ENCODE measurements at regions not wholly inside any gene's neighbourhood (a gene's known extent, or its start where the extent isn't known, plus 50 kb on each side); places are given as distances from the start of the nearest gene placed in this dataset.

DNA sequence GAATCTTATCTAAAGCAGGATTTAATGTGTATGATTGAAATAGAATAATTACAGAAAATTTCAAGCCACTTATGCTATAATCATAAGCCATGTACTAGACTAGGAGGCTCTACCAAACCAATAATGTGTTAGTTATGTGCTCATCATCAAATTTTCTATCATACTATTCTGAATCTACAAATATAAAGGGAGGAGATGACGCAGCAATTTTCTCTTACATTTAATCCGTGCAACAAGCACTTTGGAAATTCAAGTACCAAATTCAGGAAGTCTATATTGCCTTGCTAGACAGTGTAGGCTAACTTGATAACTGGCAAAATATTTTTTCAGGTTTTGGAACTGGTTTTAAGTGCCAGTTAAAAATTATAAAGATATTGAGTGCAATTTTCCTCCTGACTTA, 283.5 kb downstream of the C4orf33 start:
- TF ChIP-seq, protein P1, sequence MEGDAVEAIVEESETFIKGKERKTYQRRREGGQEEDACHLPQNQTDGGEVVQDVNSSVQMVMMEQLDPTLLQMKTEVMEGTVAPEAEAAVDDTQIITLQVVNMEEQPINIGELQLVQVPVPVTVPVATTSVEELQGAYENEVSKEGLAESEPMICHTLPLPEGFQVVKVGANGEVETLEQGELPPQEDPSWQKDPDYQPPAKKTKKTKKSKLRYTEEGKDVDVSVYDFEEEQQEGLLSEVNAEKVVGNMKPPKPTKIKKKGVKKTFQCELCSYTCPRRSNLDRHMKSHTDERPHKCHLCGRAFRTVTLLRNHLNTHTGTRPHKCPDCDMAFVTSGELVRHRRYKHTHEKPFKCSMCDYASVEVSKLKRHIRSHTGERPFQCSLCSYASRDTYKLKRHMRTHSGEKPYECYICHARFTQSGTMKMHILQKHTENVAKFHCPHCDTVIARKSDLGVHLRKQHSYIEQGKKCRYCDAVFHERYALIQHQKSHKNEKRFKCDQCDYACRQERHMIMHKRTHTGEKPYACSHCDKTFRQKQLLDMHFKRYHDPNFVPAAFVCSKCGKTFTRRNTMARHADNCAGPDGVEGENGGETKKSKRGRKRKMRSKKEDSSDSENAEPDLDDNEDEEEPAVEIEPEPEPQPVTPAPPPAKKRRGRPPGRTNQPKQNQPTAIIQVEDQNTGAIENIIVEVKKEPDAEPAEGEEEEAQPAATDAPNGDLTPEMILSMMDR (IDR thresholded peaks at IDR 0.05): no peak
- TF ChIP-seq ZFX (IDR thresholded peaks at IDR 0.05; ENCODE audit: borderline replicate concordance): no peak
